Stimulated activated CD4-positive, alpha-beta T cell treated with anti-CD3 and anti-CD28 coated beads, Interleukin-4, amount 100 ng/mL, for 1 hour (primary cell): ENCODE measurements at regions not wholly inside any gene's neighbourhood (a gene's known extent, or its start where the extent isn't known, plus 50 kb on each side); places are given as distances from the start of the nearest gene placed in this dataset.

Experiments used
- DNase-seq: peaks from one replicate; pipeline ENCODE4 v3.0.0-alpha.2; 2020

- no peak for DNase-seq
Measured at GRCh38 chr4:110900213-110900769, 277.4 kb upstream of the PITX2 start.

- DNase-seq, result no peak
Measured at GRCh38 chr4:110902500-110902899, 279.6 kb upstream of the PITX2 start.

GRCh38 chr4:110904435-110905065 is 281.7 kb upstream of the PITX2 start:
- no peak for DNase-seq

GRCh38 chr4:110905367-110905766 is 282.5 kb upstream of the PITX2 start:
- DNase-seq, result no peak

- DNase-seq, result no peak
Measured at GRCh38 chr4:110907801-110908313, 285.0 kb upstream of the PITX2 start.

GRCh38 chr4:110914791-110915190 is 291.9 kb upstream of the PITX2 start:
- no peak for DNase-seq

GRCh38 chr4:110915301-110915700 is 292.4 kb upstream of the PITX2 start:
- no peak for DNase-seq

GRCh38 chr4:110916505-110916904 is 293.6 kb upstream of the PITX2 start:
- DNase-seq, result no peak

GRCh38 chr4:110917835-110918234 is 295.0 kb upstream of the PITX2 start:
- no peak for DNase-seq

- no peak for DNase-seq
Measured at GRCh38 chr4:110920990-110921389, 298.1 kb upstream of the PITX2 start.

GRCh38 chr4:110924761-110925160 is 301.9 kb upstream of the PITX2 start:
- DNase-seq, result no peak

- no peak for DNase-seq
Measured at GRCh38 chr4:110926841-110927400, 304.0 kb upstream of the PITX2 start.

- no peak for DNase-seq
Measured at GRCh38 chr4:110933341-110933740, 310.5 kb upstream of the PITX2 start.

- DNase-seq, result no peak
Measured at GRCh38 chr4:110944501-110944900, 321.6 kb upstream of the PITX2 start.

- DNase-seq, result no peak
Measured at GRCh38 chr4:110945600-110945999, 322.7 kb upstream of the PITX2 start.

GRCh38 chr4:110949542-110949941 is 326.7 kb upstream of the PITX2 start:
- DNase-seq, result no peak

GRCh38 chr4:110950731-110951130 is 327.9 kb upstream of the PITX2 start:
- DNase-seq, result no peak

GRCh38 chr4:110953191-110953590 is 330.3 kb upstream of the PITX2 start:
- DNase-seq, result no peak

- DNase-seq, result no peak
Measured at GRCh38 chr4:110953898-110954297, 331.0 kb upstream of the PITX2 start.

GRCh38 chr4:110955748-110956147 is 332.9 kb upstream of the PITX2 start:
- DNase-seq, result no peak

GRCh38 chr4:110959041-110959643 is 336.3 kb upstream of the PITX2 start:
- DNase-seq, result no peak

GRCh38 chr4:110961066-110961465 is 338.2 kb upstream of the PITX2 start:
- no peak for DNase-seq

- no peak for DNase-seq
Measured at GRCh38 chr4:110962616-110963015, 339.7 kb upstream of the PITX2 start.

- no peak for DNase-seq
Measured at GRCh38 chr4:110963662-110964280, 340.9 kb upstream of the PITX2 start.
